Ishikawa (cell line): ENCODE measurements at regions not wholly inside any gene's neighbourhood (a gene's known extent, or its start where the extent isn't known, plus 50 kb on each side); places are given as distances from the start of the nearest gene placed in this dataset.

Experiments used
- CEBPB ChIP-seq: IDR thresholded peaks from 2 replicates; pipeline ENCODE4 v1.6.1; 2012
- CREB1 ChIP-seq: IDR thresholded peaks from 2 replicates; pipeline ENCODE4 v1.6.1; 2012; ENCODE audit warnings: low read depth
- EGR1 ChIP-seq: IDR thresholded peaks from 2 replicates; pipeline ENCODE4 v1.6.1; 2012
- RAD21 ChIP-seq: IDR thresholded peaks from 2 replicates; pipeline ENCODE4 v1.6.1; 2012; ENCODE audit warnings: low read depth
- YY1 ChIP-seq: IDR thresholded peaks from 2 replicates; pipeline ENCODE4 v1.6.1; 2012; ENCODE audit warnings: low read depth
- TF ChIP-seq, protein P1 (sequence below): IDR thresholded peaks from 2 replicates; pipeline ENCODE4 v1.6.1; 2012

GRCh38 chr13:100725472-100725871 is 50.9 kb upstream of the TMTC4 start:
- TF ChIP-seq CEBPB (no peak), RAD21 (no peak), YY1 (no peak), CREB1 (no peak), EGR1 (no peak)
- TF ChIP-seq, protein P1, sequence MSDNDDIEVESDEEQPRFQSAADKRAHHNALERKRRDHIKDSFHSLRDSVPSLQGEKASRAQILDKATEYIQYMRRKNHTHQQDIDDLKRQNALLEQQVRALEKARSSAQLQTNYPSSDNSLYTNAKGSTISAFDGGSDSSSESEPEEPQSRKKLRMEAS, result no peak
